ENCODE measurements at regions not wholly inside any gene's neighbourhood (a gene's known extent, or its start where the extent isn't known, plus 50 kb on each side); places are given as distances from the start of the nearest gene placed in this dataset.

GRCh38 chr13:37195621-37196020, 90.2 kb upstream of the CSNK1A1L start:
- no peak for DNase-seq
- no peak overlapping the region for H3K27ac Mint-ChIP-seq
- Histone ChIP-seq H3K27ac (ENCODE audit: low read depth in 1 of 2, low read length in 2 of 2) (no peak overlapping the region), H3K4me3 (ENCODE audit: low read length) (no peak overlapping the region), H3K27me3 (ENCODE audit: control insufficient read depth in 1 of 2, insufficient read depth in 2 of 2, low read length in 2 of 2) (no peaks in the 10 kb centered on the region), H3K4me1 (ENCODE audit: insufficient read depth, low read length) (no peaks in the 10 kb centered on the region), H3K36me3 (ENCODE audit: insufficient read depth, low read length) (no peaks in the 10 kb centered on the region), H3K9me3 (ENCODE audit: control insufficient read depth in 1 of 2, insufficient read depth in 1 of 2, low read length in 2 of 2) (no peaks in the 10 kb centered on the region)
- no peak for ATAC-seq (ENCODE audit: poor library complexity)
- H3K4me3 Mint-ChIP-seq, result no peak overlapping the region
- ChIA-PET POLR2A (no interaction called here), CTCF (no interaction called here)
- no peaks in the 10 kb centered on the region for H3K4me1 Mint-ChIP-seq (ENCODE audit: low read depth)
- no peak for TF ChIP-seq CTCF (IDR thresholded peaks at IDR 0.05)
- no peaks in the 10 kb centered on the region for H3K36me3 Mint-ChIP-seq (ENCODE audit: low read depth)
- intact Hi-C loops (cut with DNase I, micrococcal nuclease), result no loop called here
- H3K9me3 Mint-ChIP-seq, result no peaks in the 10 kb centered on the region
- H3K27me3 Mint-ChIP-seq, result no peaks in the 10 kb centered on the region

GRCh38 chr13:37194428-37194861, 89.0 kb upstream of the CSNK1A1L start:
- Mint-ChIP-seq H3K9me3 (peaks cover 6% of the 10 kb centered on the region), H3K27me3 (no peaks in the 10 kb centered on the region), H3K4me3 (no peak overlapping the region), H3K27ac (no peak overlapping the region), H3K4me1 (ENCODE audit: low read depth) (no peaks in the 10 kb centered on the region), H3K36me3 (ENCODE audit: low read depth) (no peaks in the 10 kb centered on the region)
- intact Hi-C loops (cut with DNase I, micrococcal nuclease), result no loop called here
- Histone ChIP-seq H3K27ac (ENCODE audit: low read depth in 1 of 2, low read length in 2 of 2) (no peak overlapping the region), H3K27me3 (ENCODE audit: control insufficient read depth in 1 of 2, insufficient read depth in 2 of 2, low read length in 2 of 2) (no peaks in the 10 kb centered on the region), H3K4me1 (ENCODE audit: insufficient read depth, low read length) (no peaks in the 10 kb centered on the region), H3K4me3 (ENCODE audit: low read length) (no peak overlapping the region), H3K9me3 (ENCODE audit: control insufficient read depth in 1 of 2, insufficient read depth in 1 of 2, low read length in 2 of 2) (peaks cover 0 to 4% of the 10 kb centered on the region in 2 experiments), H3K36me3 (ENCODE audit: insufficient read depth, low read length) (no peaks in the 10 kb centered on the region)
- CTCF ChIA-PET, result no interaction called here
- ATAC-seq (ENCODE audit: poor library complexity) (no peak), DNase-seq (no peak)
- TF ChIP-seq CTCF (IDR thresholded peaks at IDR 0.05), result no peak
- POLR2A ChIA-PET, result no interaction called here

GRCh38 chr13:37192956-37193355, 87.5 kb upstream of the CSNK1A1L start:
- TF ChIP-seq CTCF (IDR thresholded peaks at IDR 0.05), result no peak
- no peak overlapping the region for H3K4me3 Mint-ChIP-seq
- DNase-seq, result no peak

More at GRCh38 chr13:37192956-37193355, 87.5 kb upstream of the CSNK1A1L start:
- peaks cover 7% of the 10 kb centered on the region for H3K9me3 Mint-ChIP-seq
- intact Hi-C loops (cut with DNase I, micrococcal nuclease), result no loop called here
- H3K4me3 ChIP-seq (ENCODE audit: low read length), result no peak overlapping the region
- no peak overlapping the region for H3K27ac ChIP-seq (ENCODE audit: low read depth in 1 of 2, low read length in 2 of 2)
- no peaks in the 10 kb centered on the region for H3K27me3 ChIP-seq (ENCODE audit: control insufficient read depth in 1 of 2, insufficient read depth in 2 of 2, low read length in 2 of 2)
- H3K27ac Mint-ChIP-seq, result no peak overlapping the region
- ChIA-PET CTCF (no interaction called here), POLR2A (no interaction called here)
- no peak for ATAC-seq (ENCODE audit: poor library complexity)
- no peaks in the 10 kb centered on the region for H3K36me3 Mint-ChIP-seq (ENCODE audit: low read depth)
- H3K4me1 ChIP-seq (ENCODE audit: insufficient read depth, low read length), result no peaks in the 10 kb centered on the region
- no peaks in the 10 kb centered on the region for H3K36me3 ChIP-seq (ENCODE audit: insufficient read depth, low read length)
- peaks cover 0 to 4% of the 10 kb centered on the region in 2 experiments for H3K9me3 ChIP-seq (ENCODE audit: control insufficient read depth in 1 of 2, insufficient read depth in 1 of 2, low read length in 2 of 2)
- no peaks in the 10 kb centered on the region for H3K4me1 Mint-ChIP-seq (ENCODE audit: low read depth)
- no peaks in the 10 kb centered on the region for H3K27me3 Mint-ChIP-seq
